ENCODE measurements at regions not wholly inside any gene's neighbourhood (a gene's known extent, or its start where the extent isn't known, plus 50 kb on each side); places are given as distances from the start of the nearest gene placed in this dataset.

- POLR2A ChIA-PET, result no interaction called here
- BruUV-seq (replicated peaks), result no TSS peak
Observed at GRCh38 chr2:142521492-142521891, 356.0 kb upstream of the KYNU start.

GRCh38 chr2:142515493-142515892, 362.0 kb upstream of the KYNU start:
- Histone ChIP-seq H3K36me3 (ENCODE audit: control insufficient read depth, insufficient read depth, low read length) (no peaks in the 10 kb centered on the region), H3K4me3 (ENCODE audit: low read depth, low read length) (no peak overlapping the region), H3K4me1 (no peaks in the 10 kb centered on the region), H3K27me3 (replicated peaks; ENCODE audit: control insufficient read depth, insufficient read depth, low read length) (no peaks in the 10 kb centered on the region), H3K9me3 (no peaks in the 10 kb centered on the region)
- no peak for TF ChIP-seq CTCF (IDR thresholded peaks at IDR 0.05; ENCODE audit: insufficient read depth in 1 of 2, low read depth in 1 of 2, low read length in 1 of 2, severe bottlenecking in 1 of 2, unreplicated experiment in 1 of 2)
- Mint-ChIP-seq H3K4me1 (ENCODE audit: low read depth, unreplicated experiment) (no peaks in the 10 kb centered on the region), H3K4me3 (ENCODE audit: unreplicated experiment) (no peak overlapping the region), H3K9me3 (ENCODE audit: unreplicated experiment) (no peaks in the 10 kb centered on the region), H3K36me3 (ENCODE audit: insufficient read depth, unreplicated experiment) (no peaks in the 10 kb centered on the region), H3K27me3 (ENCODE audit: insufficient read depth, unreplicated experiment) (peaks cover 5% of the 10 kb centered on the region), H3K27ac (ENCODE audit: unreplicated experiment) (no peak overlapping the region)
- POLR2A ChIA-PET, result no interaction called here
- CTCF ChIA-PET, result no interaction called here
- intact Hi-C loops (cut with micrococcal nuclease; ENCODE audit: unreplicated experiment), result no loop called here
- DNase-seq, result no peak
- no TSS peak for BruUV-seq (replicated peaks)

More at GRCh38 chr2:142521492-142521891, 356.0 kb upstream of the KYNU start:
- Histone ChIP-seq H3K27me3 (replicated peaks; ENCODE audit: control insufficient read depth, insufficient read depth, low read length) (no peaks in the 10 kb centered on the region), H3K9me3 (peaks cover 3% of the 10 kb centered on the region; the same call in 1 of the 2 replicates), H3K36me3 (ENCODE audit: control insufficient read depth, insufficient read depth, low read length) (no peaks in the 10 kb centered on the region), H3K4me1 (no peaks in the 10 kb centered on the region), H3K4me3 (ENCODE audit: low read depth, low read length) (no peak overlapping the region)
- H3K27me3 Mint-ChIP-seq (ENCODE audit: insufficient read depth, unreplicated experiment), result peaks cover 4% of the 10 kb centered on the region
- H3K4me3 Mint-ChIP-seq (ENCODE audit: unreplicated experiment), result no peak overlapping the region
- CTCF ChIA-PET, result no interaction called here
- no peaks in the 10 kb centered on the region for H3K4me1 Mint-ChIP-seq (ENCODE audit: low read depth, unreplicated experiment)
- no peak overlapping the region for H3K27ac Mint-ChIP-seq (ENCODE audit: unreplicated experiment)
- DNase-seq, result no peak
- H3K9me3 Mint-ChIP-seq (ENCODE audit: unreplicated experiment), result no peaks in the 10 kb centered on the region
- intact Hi-C loops (cut with micrococcal nuclease; ENCODE audit: unreplicated experiment), result no loop called here
- H3K36me3 Mint-ChIP-seq (ENCODE audit: insufficient read depth, unreplicated experiment), result no peaks in the 10 kb centered on the region
- TF ChIP-seq CTCF (IDR thresholded peaks at IDR 0.05; ENCODE audit: insufficient read depth in 1 of 2, low read depth in 1 of 2, low read length in 1 of 2, severe bottlenecking in 1 of 2, unreplicated experiment in 1 of 2), result no peak

- POLR2A ChIA-PET, result no interaction called here
- CTCF ChIA-PET, result no interaction called here
- DNase-seq, result no peak
- intact Hi-C loops (cut with micrococcal nuclease; ENCODE audit: unreplicated experiment), result no loop called here
- Histone ChIP-seq H3K27me3 (replicated peaks; ENCODE audit: control insufficient read depth, insufficient read depth, low read length) (no peaks in the 10 kb centered on the region), H3K36me3 (ENCODE audit: control insufficient read depth, insufficient read depth, low read length) (no peaks in the 10 kb centered on the region), H3K4me1 (no peaks in the 10 kb centered on the region), H3K9me3 (no peaks in the 10 kb centered on the region), H3K4me3 (ENCODE audit: low read depth, low read length) (no peak overlapping the region)
- no peak for TF ChIP-seq CTCF (IDR thresholded peaks at IDR 0.05; ENCODE audit: insufficient read depth in 1 of 2, low read depth in 1 of 2, low read length in 1 of 2, severe bottlenecking in 1 of 2, unreplicated experiment in 1 of 2)
- no TSS peak for BruUV-seq (replicated peaks)
- no peak overlapping the region for H3K4me3 Mint-ChIP-seq (ENCODE audit: unreplicated experiment)
- no peaks in the 10 kb centered on the region for H3K9me3 Mint-ChIP-seq (ENCODE audit: unreplicated experiment)
- H3K27me3 Mint-ChIP-seq (ENCODE audit: insufficient read depth, unreplicated experiment), result peaks cover 6% of the 10 kb centered on the region
- no peaks in the 10 kb centered on the region for H3K4me1 Mint-ChIP-seq (ENCODE audit: low read depth, unreplicated experiment)
- H3K36me3 Mint-ChIP-seq (ENCODE audit: insufficient read depth, unreplicated experiment), result no peaks in the 10 kb centered on the region
- no peak overlapping the region for H3K27ac Mint-ChIP-seq (ENCODE audit: unreplicated experiment)
Observed at GRCh38 chr2:142509401-142509800, 368.1 kb upstream of the KYNU start.

Data from Caco-2 (cell line).